CD4-positive, CD25-positive, alpha-beta regulatory T cell (primary cell): ENCODE measurements at regions not wholly inside any gene's neighbourhood (a gene's known extent, or its start where the extent isn't known, plus 50 kb on each side); places are given as distances from the start of the nearest gene placed in this dataset.

Experiments used
- ATAC-seq, 2 donors: fragments of 150-1000 bp; cut with Tn5 transposase; one replicate each; pipeline ENCODE4 v1.10.0; 2021; ENCODE audit warnings: low read depth in 2 of 2, moderate number of reproducible peaks in 2 of 2, moderate library complexity in 1 of 2
- DNase-seq, 3 donors: peaks; one replicate each; pipeline versions ENCODE4 v3.0.0 to v3.0.0-alpha.2; 2012 to 2022; ENCODE audit warnings: mixed read lengths in 1 of 3
- H3K27ac ChIP-seq: one replicate; pipeline ENCODE4 v1.7.0; 2013; ENCODE audit warnings: mild to moderate bottlenecking, low read length; ENCODE audit not compliant: insufficient read depth, poor library complexity, severe bottlenecking
- H3K27me3 ChIP-seq: one replicate; pipeline ENCODE4 v1.7.0; 2013; ENCODE audit warnings: low read length; ENCODE audit not compliant: control insufficient read depth, insufficient read depth
- H3K36me3 ChIP-seq: one replicate; pipeline ENCODE4 v1.7.0; 2013; ENCODE audit warnings: mild to moderate bottlenecking, low read length, moderate library complexity; ENCODE audit not compliant: control insufficient read depth, insufficient read depth
- H3K4me1 ChIP-seq: 2 replicates; pipeline ENCODE4 v1.7.0; 2013; ENCODE audit warnings: mild to moderate bottlenecking, low read length; ENCODE audit not compliant: insufficient read depth, control insufficient read depth, poor library complexity, severe bottlenecking
- H3K4me3 ChIP-seq: one replicate; pipeline ENCODE4 v1.7.0; 2013; ENCODE audit warnings: low read depth, mild to moderate bottlenecking, low read length, moderate library complexity
- H3K9me3 ChIP-seq, 2 experiments: 1 replicate in 1 of 2; 2 replicates in 1 of 2; pipeline ENCODE4 v1.7.0; 2013; ENCODE audit warnings: low read length in 2 of 2, mild to moderate bottlenecking in 1 of 2, moderate library complexity in 1 of 2; ENCODE audit not compliant: control insufficient read depth in 2 of 2
- H3K27ac Mint-ChIP-seq, 3 donors: one replicate each; pipeline ENCODE4 v1.8.0; 2020 to 2022; ENCODE audit warnings: mild to moderate bottlenecking in 3 of 3, mixed read lengths in 3 of 3, moderate library complexity in 2 of 3
- H3K27me3 Mint-ChIP-seq: one replicate; pipeline ENCODE4 v1.8.0; 2022; ENCODE audit warnings: mild to moderate bottlenecking, mixed read lengths
- H3K36me3 Mint-ChIP-seq: one replicate; pipeline ENCODE4 v1.8.0; 2020; ENCODE audit warnings: mixed read lengths
- H3K4me1 Mint-ChIP-seq, 4 donors: one replicate each; pipeline ENCODE4 v1.8.0; 2020 to 2022; ENCODE audit warnings: mixed read lengths in 4 of 4, mild to moderate bottlenecking in 1 of 4
- H3K4me3 Mint-ChIP-seq, 4 donors: one replicate each; pipeline ENCODE4 v1.8.0; 2020 to 2022; ENCODE audit warnings: mild to moderate bottlenecking in 4 of 4, mixed read lengths in 4 of 4, moderate library complexity in 3 of 4
- H3K9me3 Mint-ChIP-seq, 7 donors: one replicate each; pipeline ENCODE4 v1.8.0; 2020 to 2022; ENCODE audit warnings: mixed read lengths in 7 of 7, mild to moderate bottlenecking in 3 of 7, moderate library complexity in 2 of 7

DNA sequence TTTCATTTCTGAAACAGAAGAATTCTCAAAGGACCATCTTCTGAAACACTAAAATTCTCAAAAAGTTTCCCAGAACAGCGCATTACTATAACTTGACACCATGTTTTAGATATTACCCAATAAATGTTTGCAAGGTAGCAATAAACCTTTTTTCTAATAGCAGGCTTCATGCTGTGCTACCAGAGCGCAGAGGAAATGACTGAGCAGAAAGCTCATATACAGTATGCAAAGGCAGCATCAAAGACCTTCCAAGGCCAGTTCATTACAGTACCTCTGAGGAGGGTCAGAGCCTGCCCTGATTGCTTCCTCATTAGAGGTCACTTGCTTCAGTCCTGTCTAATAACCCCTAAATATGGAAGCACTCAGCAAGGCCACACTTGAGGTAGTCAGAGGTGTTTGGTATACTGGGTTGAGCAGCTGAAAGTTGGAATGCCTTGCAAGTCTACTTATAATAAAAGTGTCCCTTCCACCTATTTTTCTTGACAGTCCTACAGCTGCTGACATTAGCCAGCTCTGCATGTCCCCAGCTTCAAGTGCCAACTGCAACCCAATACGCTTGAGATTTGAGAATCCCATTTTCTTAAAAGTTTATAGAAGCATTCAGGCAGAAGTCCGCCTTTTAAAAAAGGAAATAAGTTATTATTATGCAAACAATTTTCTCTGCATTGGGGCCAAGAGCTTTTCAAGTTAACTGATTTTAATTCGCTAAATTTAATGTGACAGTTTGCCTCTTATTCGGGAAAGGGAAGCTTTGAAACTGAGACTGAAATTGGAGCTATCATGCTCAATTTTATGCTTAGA is 207.2 kb downstream of the ZC3H11B start:
- no peak overlapping the region for H3K27ac Mint-ChIP-seq
- no peaks in the 10 kb centered on the region for H3K27me3 ChIP-seq
- no peak overlapping the region for H3K4me3 Mint-ChIP-seq
- DNase-seq (no peak), ATAC-seq (no peak)
- no peaks in the 10 kb centered on the region for H3K36me3 ChIP-seq
- H3K9me3 ChIP-seq, result no peaks in the 10 kb centered on the region
- no peaks in the 10 kb centered on the region for H3K4me1 ChIP-seq
- H3K27me3 Mint-ChIP-seq, result no peaks in the 10 kb centered on the region
- H3K4me1 Mint-ChIP-seq, result no peaks in the 10 kb centered on the region
- H3K4me3 ChIP-seq, result no peak overlapping the region
- H3K27ac ChIP-seq, result no peak overlapping the region
- H3K36me3 Mint-ChIP-seq, result no peaks in the 10 kb centered on the region
- H3K9me3 Mint-ChIP-seq, result peaks cover 0 to under 1% (median 0%) of the 10 kb centered on the region in 7 donors

- DNase-seq, result no peak
- H3K9me3 Mint-ChIP-seq, result peaks cover 0 to 2% (median 0%) of the 10 kb centered on the region in 7 donors
- H3K36me3 Mint-ChIP-seq, result no peaks in the 10 kb centered on the region
- Histone ChIP-seq H3K27ac (no peak overlapping the region), H3K4me1 (no peaks in the 10 kb centered on the region), H3K36me3 (no peaks in the 10 kb centered on the region), H3K9me3 (no peaks in the 10 kb centered on the region), H3K27me3 (no peaks in the 10 kb centered on the region), H3K4me3 (no peak overlapping the region)
- H3K4me1 Mint-ChIP-seq, result no peaks in the 10 kb centered on the region
- no peak overlapping the region for H3K27ac Mint-ChIP-seq
- H3K4me3 Mint-ChIP-seq, result no peak overlapping the region
- ATAC-seq, result no peak
- no peaks in the 10 kb centered on the region for H3K27me3 Mint-ChIP-seq
Measured at GRCh38 chr1:219404629-219405028, 208.3 kb downstream of the ZC3H11B start.

DNA sequence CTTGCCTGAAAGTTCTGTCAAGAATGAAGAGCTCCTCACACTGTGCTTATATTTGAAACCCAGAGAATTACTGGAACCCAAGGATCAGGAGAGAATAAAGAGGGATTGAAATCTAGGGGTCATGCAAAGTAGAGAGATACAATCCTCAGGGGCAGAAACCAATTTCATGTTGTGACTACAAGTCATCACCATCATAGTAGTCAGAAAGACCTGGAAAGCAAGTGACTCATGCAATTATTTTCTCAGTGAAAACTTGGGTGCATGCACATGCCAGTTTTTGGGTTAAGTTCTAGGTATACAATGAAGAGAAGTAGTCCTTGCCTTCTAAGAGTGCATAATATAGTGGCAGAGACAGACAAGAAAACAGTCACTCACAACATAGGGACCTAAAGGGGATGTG is 210.0 kb downstream of the ZC3H11B start:
- H3K9me3 ChIP-seq, result no peaks in the 10 kb centered on the region
- no peak overlapping the region for H3K4me3 ChIP-seq
- ATAC-seq (no peak), DNase-seq (no peak)
- no peaks in the 10 kb centered on the region for H3K4me1 ChIP-seq
- no peak overlapping the region for H3K27ac ChIP-seq
- Mint-ChIP-seq H3K4me1 (no peaks in the 10 kb centered on the region), H3K27me3 (no peaks in the 10 kb centered on the region), H3K4me3 (no peak overlapping the region), H3K9me3 (peaks cover 1 to 6% (median 3%) of the 10 kb centered on the region in 7 donors), H3K36me3 (no peaks in the 10 kb centered on the region), H3K27ac (no peak overlapping the region)
- H3K27me3 ChIP-seq, result no peaks in the 10 kb centered on the region
- no peaks in the 10 kb centered on the region for H3K36me3 ChIP-seq

DNA sequence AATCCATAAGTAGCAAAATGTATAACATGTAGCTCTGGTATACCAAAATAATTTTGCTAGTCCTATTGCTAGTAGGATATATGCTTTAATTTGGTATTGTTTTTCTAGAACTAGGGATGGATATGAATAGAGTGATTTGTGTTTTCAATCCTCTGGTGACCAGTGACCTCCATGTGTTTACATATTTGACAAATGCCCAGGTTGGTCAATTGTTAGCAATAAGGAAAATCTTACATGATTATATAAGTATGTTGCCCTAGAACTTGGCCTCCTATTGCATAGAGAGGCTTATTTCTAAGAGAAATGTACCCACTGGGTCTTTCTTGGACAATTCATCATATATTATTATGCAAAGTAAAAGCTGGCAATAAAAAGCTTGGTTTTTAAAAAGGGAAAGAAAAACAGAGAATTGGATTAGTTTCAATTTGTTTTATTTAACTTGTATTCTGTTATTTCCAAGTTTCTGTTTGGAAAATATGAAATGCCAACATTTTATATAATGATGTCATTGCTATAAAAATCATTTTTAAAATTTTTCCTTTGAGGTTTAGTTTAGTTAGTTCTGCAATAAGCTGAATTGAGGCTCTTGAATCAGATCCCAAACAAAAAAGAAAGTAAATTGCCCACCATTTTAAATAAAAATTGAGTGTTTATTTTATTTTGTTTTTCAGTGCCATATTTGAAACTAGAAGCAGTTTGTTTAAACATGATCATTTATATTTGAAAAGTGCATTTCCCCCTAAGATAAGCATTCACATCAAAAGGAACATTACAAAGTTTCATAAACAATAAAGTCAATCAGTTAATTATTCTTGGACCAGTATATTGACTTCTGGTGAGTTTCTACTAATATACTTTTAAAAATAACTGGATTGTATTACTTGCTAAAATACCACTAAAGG is 210.9 kb downstream of the ZC3H11B start:
- H3K9me3 Mint-ChIP-seq, result peaks cover 1 to 14% (median 5%) of the 10 kb centered on the region in 7 donors

GRCh38 chr1:219399446-219399845 is 213.5 kb downstream of the ZC3H11B start:
- no peak for ATAC-seq
- Mint-ChIP-seq H3K36me3 (no peaks in the 10 kb centered on the region), H3K9me3 (peaks cover 3 to 37% (median 10%) of the 10 kb centered on the region in 7 donors)

More for the DNA sequence above, 210.9 kb downstream of the ZC3H11B start:
- Mint-ChIP-seq H3K36me3 (no peaks in the 10 kb centered on the region), H3K4me1 (no peaks in the 10 kb centered on the region), H3K4me3 (no peak overlapping the region), H3K27ac (no peak overlapping the region), H3K27me3 (no peaks in the 10 kb centered on the region)
- Histone ChIP-seq H3K27me3 (no peaks in the 10 kb centered on the region), H3K4me3 (no peak overlapping the region), H3K27ac (no peak overlapping the region), H3K36me3 (no peaks in the 10 kb centered on the region), H3K9me3 (no peaks in the 10 kb centered on the region), H3K4me1 (no peaks in the 10 kb centered on the region)
- ATAC-seq (no peak), DNase-seq (no peak)

DNA sequence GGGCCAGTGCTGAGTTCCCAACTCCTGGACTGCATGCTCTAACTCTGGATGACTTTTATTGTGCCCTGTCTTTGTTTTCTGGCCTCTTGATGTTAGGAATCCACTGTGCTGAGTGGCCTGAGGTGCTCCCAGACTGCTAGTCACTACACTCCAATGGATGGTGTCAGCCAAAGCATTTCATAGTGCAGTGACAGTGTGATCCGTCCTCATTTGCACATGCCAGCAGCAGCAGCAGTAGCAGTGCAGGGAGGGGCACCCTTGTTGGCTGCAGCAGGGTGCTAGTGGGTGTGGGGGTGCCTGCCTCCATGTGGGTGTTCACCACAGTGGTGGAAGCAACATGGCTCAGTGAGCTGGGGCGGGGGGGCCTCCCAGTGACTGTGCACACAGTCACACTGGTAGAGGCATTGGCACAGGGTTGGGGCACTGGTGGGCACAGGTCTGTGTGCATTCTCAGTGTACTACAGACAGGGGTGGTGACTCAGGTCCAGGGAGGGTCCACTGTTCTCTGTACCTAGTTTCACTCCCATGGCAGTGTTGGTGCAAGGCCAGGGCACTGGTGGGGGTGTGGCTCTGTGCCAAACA is 214.0 kb downstream of the ZC3H11B start:
- H3K36me3 ChIP-seq, result no peaks in the 10 kb centered on the region
- ATAC-seq, result no peak
- H3K4me1 Mint-ChIP-seq, result no peaks in the 10 kb centered on the region
- DNase-seq, result no peak
- H3K9me3 Mint-ChIP-seq, result peaks cover 3 to 39% (median 10%) of the 10 kb centered on the region in 7 donors
- no peak overlapping the region for H3K4me3 Mint-ChIP-seq
- H3K4me3 ChIP-seq, result no peak overlapping the region
- H3K27ac ChIP-seq, result no peak overlapping the region
- H3K36me3 Mint-ChIP-seq, result no peaks in the 10 kb centered on the region
- H3K27me3 ChIP-seq, result no peaks in the 10 kb centered on the region
- no peaks in the 10 kb centered on the region for H3K27me3 Mint-ChIP-seq
- peaks cover 0 to 2% of the 10 kb centered on the region in 2 experiments for H3K9me3 ChIP-seq
- no peak overlapping the region for H3K27ac Mint-ChIP-seq
- no peaks in the 10 kb centered on the region for H3K4me1 ChIP-seq

More at GRCh38 chr1:219399446-219399845, 213.5 kb downstream of the ZC3H11B start:
- Histone ChIP-seq H3K27me3 (no peaks in the 10 kb centered on the region), H3K27ac (no peak overlapping the region), H3K36me3 (no peaks in the 10 kb centered on the region), H3K9me3 (no peaks in the 10 kb centered on the region), H3K4me1 (no peaks in the 10 kb centered on the region), H3K4me3 (no peak overlapping the region)
- H3K4me1 Mint-ChIP-seq, result no peaks in the 10 kb centered on the region
- H3K27me3 Mint-ChIP-seq, result no peaks in the 10 kb centered on the region
- H3K27ac Mint-ChIP-seq, result no peak overlapping the region
- no peak overlapping the region for H3K4me3 Mint-ChIP-seq
- no peak for DNase-seq

DNA sequence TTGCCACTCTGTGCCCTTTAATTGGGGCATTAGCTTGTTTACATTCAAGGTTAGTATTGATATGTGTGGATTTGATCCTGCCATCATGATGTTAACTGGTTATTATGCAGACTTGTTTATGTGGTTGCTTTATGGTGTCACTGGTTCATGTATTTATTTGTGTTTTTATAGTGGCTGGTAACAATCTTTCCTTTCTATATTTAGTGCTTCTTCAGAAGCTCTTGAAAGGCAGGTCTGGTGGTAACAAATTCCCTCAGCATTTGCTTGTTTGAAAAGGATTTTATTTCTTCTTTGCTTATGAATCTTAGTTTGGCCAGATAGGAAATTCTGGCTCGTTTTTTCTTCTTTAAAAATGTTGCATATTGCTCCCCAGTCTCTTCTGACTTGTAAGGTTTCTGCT is 215.4 kb downstream of the ZC3H11B start:
- Histone ChIP-seq H3K27me3 (no peaks in the 10 kb centered on the region), H3K36me3 (no peaks in the 10 kb centered on the region), H3K4me1 (no peaks in the 10 kb centered on the region), H3K27ac (no peak overlapping the region), H3K9me3 (peaks cover 0 to 5% of the 10 kb centered on the region in 2 experiments), H3K4me3 (no peak overlapping the region)
- Mint-ChIP-seq H3K36me3 (no peaks in the 10 kb centered on the region), H3K27me3 (no peaks in the 10 kb centered on the region), H3K9me3 (peaks cover 3 to 44% (median 12%) of the 10 kb centered on the region in 7 donors), H3K4me3 (no peak overlapping the region), H3K4me1 (no peaks in the 10 kb centered on the region), H3K27ac (no peak overlapping the region)
- DNase-seq (no peak), ATAC-seq (no peak)
